ENCODE measurements at regions not wholly inside any gene's neighbourhood (a gene's known extent, or its start where the extent isn't known, plus 50 kb on each side); places are given as distances from the start of the nearest gene placed in this dataset.

- TF ChIP-seq POLR2A (IDR thresholded peaks at IDR 0.05): no peak
- TF ChIP-seq, protein P1, sequence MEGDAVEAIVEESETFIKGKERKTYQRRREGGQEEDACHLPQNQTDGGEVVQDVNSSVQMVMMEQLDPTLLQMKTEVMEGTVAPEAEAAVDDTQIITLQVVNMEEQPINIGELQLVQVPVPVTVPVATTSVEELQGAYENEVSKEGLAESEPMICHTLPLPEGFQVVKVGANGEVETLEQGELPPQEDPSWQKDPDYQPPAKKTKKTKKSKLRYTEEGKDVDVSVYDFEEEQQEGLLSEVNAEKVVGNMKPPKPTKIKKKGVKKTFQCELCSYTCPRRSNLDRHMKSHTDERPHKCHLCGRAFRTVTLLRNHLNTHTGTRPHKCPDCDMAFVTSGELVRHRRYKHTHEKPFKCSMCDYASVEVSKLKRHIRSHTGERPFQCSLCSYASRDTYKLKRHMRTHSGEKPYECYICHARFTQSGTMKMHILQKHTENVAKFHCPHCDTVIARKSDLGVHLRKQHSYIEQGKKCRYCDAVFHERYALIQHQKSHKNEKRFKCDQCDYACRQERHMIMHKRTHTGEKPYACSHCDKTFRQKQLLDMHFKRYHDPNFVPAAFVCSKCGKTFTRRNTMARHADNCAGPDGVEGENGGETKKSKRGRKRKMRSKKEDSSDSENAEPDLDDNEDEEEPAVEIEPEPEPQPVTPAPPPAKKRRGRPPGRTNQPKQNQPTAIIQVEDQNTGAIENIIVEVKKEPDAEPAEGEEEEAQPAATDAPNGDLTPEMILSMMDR (IDR thresholded peaks at IDR 0.05 in 8 of 11, conservative IDR thresholded peaks at IDR 0.05 in 3 of 11): no peak
These were observed 66.9 kb upstream of the CEP85L start for GRCh38 chr6:118718297-118718696.
